GM18507 (cell line): ENCODE measurements at regions not wholly inside any gene's neighbourhood (a gene's known extent, or its start where the extent isn't known, plus 50 kb on each side); places are given as distances from the start of the nearest gene placed in this dataset.
"Not testable (repeated sequence)": the region's sequence is repeated elsewhere in the genome, so short reads cannot be mapped to it uniquely, and the experiment has no call there.

Experiments
- DNase-seq: peaks from one replicate; pipeline ENCODE4 v3.0.0; 2011; ENCODE audit warnings: low read depth; ENCODE audit not compliant: insufficient read length; ENCODE audit errors: extremely low spot score
- FAIRE-seq: peaks from 2 replicates; lab custom pipeline; 2011; peaks lifted over from hg19 to GRCh38; lab: Jason Lieb, UNC

- not testable (repeated sequence) for FAIRE-seq, DNase-seq
Measured at GRCh38 chr17:26936645-26937044, 357.3 kb upstream of the WSB1 start.

- not testable (repeated sequence) for DNase-seq, FAIRE-seq
Measured at GRCh38 chr17:26937750-26938322, 356.1 kb upstream of the WSB1 start.

DNA sequence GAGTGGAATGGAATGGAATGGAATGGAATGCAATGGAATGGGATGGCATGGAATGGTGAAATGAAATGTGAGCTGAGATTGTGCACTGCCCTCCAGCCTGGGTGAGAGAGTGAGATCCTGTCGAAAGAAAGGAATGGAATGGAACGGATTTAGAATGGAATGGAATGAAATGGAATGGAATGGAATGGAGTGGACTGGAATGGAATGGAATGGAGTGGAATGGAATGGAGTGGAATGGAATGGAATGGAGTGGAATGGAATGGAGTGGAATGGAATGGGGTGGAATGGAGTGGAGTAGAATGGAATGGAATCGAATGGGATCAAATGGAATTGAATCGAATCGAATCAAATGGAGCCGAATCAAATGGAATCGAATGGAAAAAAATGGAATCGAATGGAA lies 354.2 kb upstream of the WSB1 start:
- DNase-seq, FAIRE-seq: not testable (repeated sequence)

DNA sequence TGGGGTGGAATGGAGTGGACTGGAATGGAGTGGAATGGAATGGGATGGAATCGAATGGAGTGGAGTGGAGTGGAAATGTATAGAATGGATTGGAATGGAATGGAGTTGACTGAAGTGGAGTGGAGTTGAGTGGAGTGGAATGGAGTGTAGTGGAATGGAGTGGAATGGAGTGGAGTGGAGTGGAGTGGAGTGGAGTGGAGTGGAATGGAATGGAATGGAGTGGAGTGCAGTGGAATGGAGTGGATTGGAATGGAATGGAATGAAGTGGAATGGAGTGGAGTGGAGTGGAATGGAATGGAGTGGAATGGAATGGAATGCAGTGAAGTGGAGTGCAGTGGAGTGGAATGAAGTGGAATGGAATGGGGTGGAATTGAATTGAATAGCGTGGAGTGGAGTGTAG lies 353.3 kb upstream of the WSB1 start:
- FAIRE-seq, DNase-seq: not testable (repeated sequence)

- FAIRE-seq (no peak), DNase-seq (no peak)
Measured at GRCh38 chr17:26962255-26963162, 331.4 kb upstream of the WSB1 start.

DNA sequence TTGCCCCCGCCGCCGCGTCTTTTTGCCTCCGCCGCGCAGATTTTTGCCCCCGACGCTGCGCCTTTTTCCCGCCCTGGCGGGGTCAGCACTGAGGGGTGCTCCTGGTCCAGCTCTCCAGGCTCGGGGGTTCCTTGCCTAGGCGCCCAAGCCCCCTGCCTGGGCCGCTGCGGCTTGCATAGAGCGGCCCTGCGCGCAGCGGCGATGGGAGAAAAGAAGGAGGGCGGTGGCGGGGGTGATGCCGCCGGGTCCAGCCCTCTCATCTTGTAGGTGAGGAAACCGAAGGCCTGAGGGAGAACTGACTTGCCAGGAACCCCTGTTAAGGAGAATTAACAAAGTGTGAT lies 330.8 kb upstream of the WSB1 start:
- no peak for FAIRE-seq
- DNase-seq: no peak

- not testable (repeated sequence) for FAIRE-seq, DNase-seq
Measured at GRCh38 chr17:26965898-26966624, 327.9 kb upstream of the WSB1 start.

- not testable (repeated sequence) for DNase-seq
- peak; percentile 26 for FAIRE-seq
Measured at GRCh38 chr17:26966625-26967179, 327.2 kb upstream of the WSB1 start.

GRCh38 chr17:26981845-26982425 lies 312.0 kb upstream of the WSB1 start:
- not testable (repeated sequence) for FAIRE-seq, DNase-seq

GRCh38 chr17:26982563-26982962 lies 311.4 kb upstream of the WSB1 start:
- DNase-seq, FAIRE-seq: not testable (repeated sequence)

GRCh38 chr17:26987851-26988250 lies 306.1 kb upstream of the WSB1 start:
- not testable (repeated sequence) for DNase-seq, FAIRE-seq

DNA sequence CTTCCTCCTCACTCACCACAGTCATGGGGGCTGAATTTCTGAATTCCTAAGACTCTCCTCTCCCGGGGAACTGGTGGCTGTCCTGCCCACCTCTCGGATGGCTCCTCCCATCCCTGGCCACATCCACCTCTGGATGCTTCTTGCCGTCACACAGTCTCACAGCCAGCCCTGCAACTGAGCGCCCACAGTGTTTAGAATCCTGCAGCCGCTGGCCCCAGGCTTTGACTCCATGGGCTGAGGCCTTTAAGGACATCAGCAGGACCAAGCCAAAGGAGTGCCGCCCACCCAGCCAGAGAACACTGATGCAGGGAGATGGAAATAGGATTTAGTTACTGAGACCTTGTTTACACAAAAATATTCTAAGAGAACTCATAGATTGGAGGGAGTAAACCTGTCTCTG lies 299.3 kb upstream of the WSB1 start:
- FAIRE-seq, DNase-seq: not testable (repeated sequence)

DNA sequence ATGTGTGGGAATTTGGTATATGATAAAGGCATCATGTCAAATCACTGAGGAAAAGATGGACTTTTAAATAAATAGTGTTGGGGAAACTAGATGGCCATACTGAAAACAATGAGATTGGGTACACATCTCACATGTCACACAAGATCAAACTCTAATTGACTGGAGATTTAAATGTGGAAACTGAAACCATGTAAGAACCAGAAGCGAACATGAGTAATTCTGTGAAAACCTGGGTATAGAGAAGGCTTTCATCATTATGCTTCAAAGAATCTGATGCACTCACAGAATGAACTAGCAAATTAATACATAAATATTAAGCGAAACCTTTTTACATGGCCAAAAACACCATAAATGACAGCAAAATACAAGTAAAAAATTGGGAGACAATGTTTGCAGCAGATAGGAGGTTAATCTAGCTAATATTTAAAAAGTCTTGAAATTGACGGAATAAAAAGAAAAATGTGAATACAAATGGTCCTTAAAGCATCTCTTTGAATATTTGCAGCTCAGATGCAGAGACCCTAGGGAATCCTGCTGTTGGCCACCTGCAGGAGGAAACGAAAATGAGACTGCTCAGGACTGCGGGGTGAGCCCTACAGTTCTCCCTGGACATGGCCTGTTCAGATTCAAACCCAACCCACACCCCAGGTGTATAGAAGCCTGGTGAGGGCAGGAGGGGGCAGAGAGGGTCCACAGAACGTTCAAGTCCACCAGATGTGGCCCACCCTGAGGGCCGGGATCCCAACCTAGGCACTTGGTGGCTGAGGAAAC lies 297.6 kb upstream of the WSB1 start:
- FAIRE-seq, DNase-seq: not testable (repeated sequence)

- not testable (repeated sequence) for FAIRE-seq, DNase-seq
Measured at GRCh38 chr17:27007734-27008531, 286.0 kb upstream of the WSB1 start.

DNA sequence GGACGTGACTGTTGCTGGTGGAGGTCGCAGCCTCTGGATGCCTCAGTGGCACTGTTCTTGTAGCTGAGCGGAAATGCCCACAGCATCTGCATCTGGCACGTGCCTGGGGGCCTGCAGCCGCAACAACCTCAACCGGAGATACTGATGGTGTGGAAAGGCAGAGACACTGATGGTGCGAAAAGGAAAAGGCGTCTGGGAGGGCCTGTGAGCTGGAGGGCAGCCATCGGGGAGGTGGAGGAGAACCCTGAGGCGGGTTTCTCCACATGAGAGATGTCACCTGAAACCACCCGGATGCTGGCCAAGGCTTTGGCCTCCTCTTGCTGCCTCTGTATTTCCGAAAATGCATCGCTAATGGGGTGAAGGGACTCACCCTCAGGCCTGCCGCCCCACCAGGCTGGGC lies 284.8 kb upstream of the WSB1 start:
- FAIRE-seq (no peak), DNase-seq (no peak)

- FAIRE-seq, DNase-seq: not testable (repeated sequence)
Measured at GRCh38 chr17:27010138-27010537, 283.8 kb upstream of the WSB1 start.

DNA sequence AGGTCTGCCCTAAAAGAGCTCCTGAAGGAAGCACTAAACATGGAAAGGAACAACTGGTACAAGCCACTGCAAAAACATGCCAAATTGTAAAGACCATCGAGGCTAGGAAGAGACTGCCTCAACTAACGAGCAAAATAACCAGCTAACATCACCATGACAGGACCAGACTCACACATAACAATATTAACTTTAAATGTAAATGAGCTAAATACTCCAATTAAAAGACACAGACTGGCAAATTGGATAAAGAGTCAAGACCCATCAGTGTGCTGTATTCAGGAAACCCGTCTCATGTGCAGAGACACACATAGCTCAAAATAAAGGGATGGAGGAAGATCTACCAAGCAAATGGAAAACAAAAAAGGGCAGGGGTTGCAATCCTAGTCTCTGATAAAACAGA lies 263.4 kb upstream of the WSB1 start:
- not testable (repeated sequence) for DNase-seq, FAIRE-seq

DNA sequence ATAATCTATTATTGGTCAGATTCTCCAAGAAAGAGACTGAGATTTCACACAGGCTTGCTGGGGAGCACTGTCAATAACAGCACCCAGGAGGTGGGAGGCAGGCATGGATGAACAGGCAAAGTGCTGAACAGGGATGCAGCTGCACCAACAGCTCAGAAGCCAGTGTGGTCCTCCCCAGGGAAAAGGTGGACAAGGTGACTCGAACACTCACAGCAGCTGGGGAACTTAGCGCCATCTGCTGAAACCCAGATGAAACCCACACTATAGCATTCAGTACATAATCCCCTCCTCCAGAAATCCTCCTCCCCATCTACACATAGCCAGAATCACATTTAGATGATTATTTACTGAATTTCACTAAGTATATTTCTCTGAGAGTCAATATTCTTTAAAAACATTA lies 255.2 kb upstream of the WSB1 start:
- FAIRE-seq: no peak
- DNase-seq: no peak
